Hypothalamus (tissue), 51 donors: ENCODE measurements at regions not wholly inside any gene's neighbourhood (a gene's known extent, or its start where the extent isn't known, plus 50 kb on each side); places are given as distances from the start of the nearest gene placed in this dataset.
A peak's percentile ranks its signal among the peaks of the same experiment; 100 is the strongest.

Experiments used
- DNase-seq, 51 donors: peaks; one replicate each; lab custom pipeline; 2025; lab: John Stamatoyannopoulos, UW

GRCh38 chr5:6806668-6807067, 93.4 kb downstream of the TENT4A start:
- no peak for DNase-seq

- DNase-seq: no peak
Observed at GRCh38 chr5:6808462-6808861, 95.2 kb downstream of the TENT4A start.

- DNase-seq: no peak
Observed at GRCh38 chr5:6810641-6811405, 97.6 kb downstream of the TENT4A start.

- no peak for DNase-seq
Observed at GRCh38 chr5:6812091-6812490, 98.9 kb downstream of the TENT4A start.

GRCh38 chr5:6812800-6813731, 99.8 kb downstream of the TENT4A start:
- DNase-seq: peak in 3 of 51 donors; percentile 3 to 16 (median 15)

GRCh38 chr5:6814816-6815215, 101.6 kb downstream of the TENT4A start:
- no peak for DNase-seq

- DNase-seq: no peak
Observed at GRCh38 chr5:6818594-6819511, 105.6 kb downstream of the TENT4A start.

- DNase-seq: no peak
Observed at GRCh38 chr5:6819521-6819920, 106.3 kb downstream of the TENT4A start.

GRCh38 chr5:6820851-6821479, 107.7 kb downstream of the TENT4A start:
- peak in 3 of 51 donors; percentile 2 to 8 (median 5) for DNase-seq

- DNase-seq: peak in 1 of 51 donors; percentile 39
Observed at GRCh38 chr5:6822068-6822467, 108.8 kb downstream of the TENT4A start.

GRCh38 chr5:6822556-6823343, 109.5 kb downstream of the TENT4A start:
- no peak for DNase-seq

GRCh38 chr5:6823996-6824395, 110.8 kb downstream of the TENT4A start:
- DNase-seq: no peak

GRCh38 chr5:6825678-6826244, 112.5 kb downstream of the TENT4A start:
- no peak for DNase-seq

- DNase-seq: no peak
Observed at GRCh38 chr5:6826756-6827155, 113.5 kb downstream of the TENT4A start.

- no peak for DNase-seq
Observed at GRCh38 chr5:6827526-6828219, 114.4 kb downstream of the TENT4A start.

- DNase-seq: peak in 1 of 51 donors; percentile 30
Observed at GRCh38 chr5:6829150-6829784, 116.0 kb downstream of the TENT4A start.

GRCh38 chr5:6830643-6831239, 117.5 kb downstream of the TENT4A start:
- DNase-seq: no peak
